DOHH2 (cell line): ENCODE measurements at regions not wholly inside any gene's neighbourhood (a gene's known extent, or its start where the extent isn't known, plus 50 kb on each side); places are given as distances from the start of the nearest gene placed in this dataset.

Experiments used
- H3F3A ChIP-seq: fragments of 200-600 bp; sonication (generic), shearing (Covaris generic); 2 replicates; pipeline ENCODE4 v1.6.0; 2016; ENCODE audit warnings: antibody characterized with exemption, mild to moderate bottlenecking; ENCODE audit not compliant: control insufficient read depth, insufficient read depth
- H3K27ac ChIP-seq: fragments of 200-600 bp; sonication (generic); 2 replicates; pipeline ENCODE4 v1.5.1; 2014; ENCODE audit warnings: low read depth, mild to moderate bottlenecking, low read length, moderate library complexity
- H3K27me3 ChIP-seq: fragments of 200-600 bp; sonication (generic); 2 replicates; pipeline ENCODE4 v1.6.1; 2014; ENCODE audit warnings: mild to moderate bottlenecking, low read length, mixed read lengths; ENCODE audit not compliant: control insufficient read depth
- H3K36me3 ChIP-seq: fragments of 200-600 bp; sonication (generic); 2 replicates; pipeline ENCODE4 v1.6.1; 2014; ENCODE audit warnings: mild to moderate bottlenecking, low read length, moderate library complexity, mixed read lengths; ENCODE audit not compliant: control insufficient read depth
- H3K4me1 ChIP-seq: fragments of 200-600 bp; sonication (generic); 2 replicates; pipeline ENCODE4 v1.6.1; 2014; ENCODE audit warnings: mild to moderate bottlenecking, low read length, mixed read lengths; ENCODE audit not compliant: control insufficient read depth
- H3K4me2 ChIP-seq: fragments of 200-600 bp; sonication (generic); 2 replicates; pipeline ENCODE4 v1.6.0; 2014; ENCODE audit warnings: mild to moderate bottlenecking, low read length, moderate library complexity
- H3K4me3 ChIP-seq: fragments of 200-600 bp; sonication (generic); 2 replicates; pipeline ENCODE4 v1.5.1; 2014; ENCODE audit warnings: mild to moderate bottlenecking, low read length, mixed read lengths
- H3K79me2 ChIP-seq: fragments of 200-600 bp; sonication (generic); 2 replicates; pipeline ENCODE4 v1.6.1; 2014; ENCODE audit warnings: mild to moderate bottlenecking, low read length, mixed read lengths; ENCODE audit not compliant: control insufficient read depth
- H3K9me2 ChIP-seq: fragments of 200-600 bp; sonication (generic); replicated peaks from 2 replicates; pipeline ENCODE4 v1.6.1; 2014; ENCODE audit warnings: mild to moderate bottlenecking, low read length, mixed read lengths; ENCODE audit not compliant: control insufficient read depth
- H3K9me3 ChIP-seq: fragments of 200-600 bp; sonication (generic); 2 replicates; pipeline ENCODE4 v1.6.1; 2014; ENCODE audit warnings: antibody characterized with exemption, low read length, mixed read lengths; ENCODE audit not compliant: control insufficient read depth, insufficient read depth
- H4K20me1 ChIP-seq: fragments of 200-600 bp; sonication (generic); 2 replicates; pipeline ENCODE4 v1.6.0; 2014; ENCODE audit warnings: low read depth, mild to moderate bottlenecking, antibody characterized with exemption, low read length, moderate library complexity; ENCODE audit not compliant: control insufficient read depth, insufficient read depth
- EZH2phosphoT487 ChIP-seq: fragments of 200-600 bp; sonication (generic); IDR thresholded peaks from 2 replicates; pipeline ENCODE4 v1.6.1; 2017; ENCODE audit warnings: borderline replicate concordance, mild to moderate bottlenecking, antibody characterized with exemption, low read length, moderate library complexity, mixed read lengths
- TF ChIP-seq, protein P1 (sequence below): fragments of 200-600 bp; sonication (generic); IDR thresholded peaks from one replicate; pipeline ENCODE4 v1.5.1; 2014; ENCODE audit warnings: antibody characterized with exemption, mild to moderate bottlenecking, low read depth, low read length; ENCODE audit not compliant: poor library complexity, severe bottlenecking

DNA sequence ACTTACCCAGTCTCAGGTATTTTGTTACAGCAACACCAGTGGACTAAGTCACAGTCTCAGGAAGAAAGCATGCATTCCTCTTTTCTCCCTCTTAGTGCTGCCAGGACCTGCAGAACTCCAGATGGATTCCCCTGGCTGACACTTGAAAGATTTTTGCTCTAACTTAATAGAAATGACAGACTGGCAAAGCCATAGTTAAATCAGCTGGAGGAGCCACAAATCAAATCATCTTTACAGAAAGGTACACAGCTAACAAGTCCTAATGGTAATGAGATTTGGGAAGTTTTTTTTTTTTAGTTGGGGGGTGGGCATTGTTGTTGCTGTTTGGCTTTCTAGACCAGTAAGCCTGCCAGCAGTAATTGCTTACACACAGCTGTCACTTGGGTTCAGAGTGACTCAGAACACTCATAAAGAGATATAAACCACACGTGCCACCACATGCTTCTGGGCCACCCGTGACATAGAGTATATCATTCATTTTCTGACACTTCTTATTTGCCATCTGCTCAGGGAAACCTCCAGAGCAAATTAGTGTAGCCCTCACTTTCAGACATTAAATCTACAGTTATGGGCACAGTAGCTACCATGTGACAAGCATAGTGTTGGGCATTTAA is 72.4 kb downstream of the FH start:
- no peaks in the 10 kb centered on the region for H3K9me3 ChIP-seq
- H4K20me1 ChIP-seq, result no peaks in the 10 kb centered on the region
- TF ChIP-seq EZH2phosphoT487, result no peak
- TF ChIP-seq, protein P1, sequence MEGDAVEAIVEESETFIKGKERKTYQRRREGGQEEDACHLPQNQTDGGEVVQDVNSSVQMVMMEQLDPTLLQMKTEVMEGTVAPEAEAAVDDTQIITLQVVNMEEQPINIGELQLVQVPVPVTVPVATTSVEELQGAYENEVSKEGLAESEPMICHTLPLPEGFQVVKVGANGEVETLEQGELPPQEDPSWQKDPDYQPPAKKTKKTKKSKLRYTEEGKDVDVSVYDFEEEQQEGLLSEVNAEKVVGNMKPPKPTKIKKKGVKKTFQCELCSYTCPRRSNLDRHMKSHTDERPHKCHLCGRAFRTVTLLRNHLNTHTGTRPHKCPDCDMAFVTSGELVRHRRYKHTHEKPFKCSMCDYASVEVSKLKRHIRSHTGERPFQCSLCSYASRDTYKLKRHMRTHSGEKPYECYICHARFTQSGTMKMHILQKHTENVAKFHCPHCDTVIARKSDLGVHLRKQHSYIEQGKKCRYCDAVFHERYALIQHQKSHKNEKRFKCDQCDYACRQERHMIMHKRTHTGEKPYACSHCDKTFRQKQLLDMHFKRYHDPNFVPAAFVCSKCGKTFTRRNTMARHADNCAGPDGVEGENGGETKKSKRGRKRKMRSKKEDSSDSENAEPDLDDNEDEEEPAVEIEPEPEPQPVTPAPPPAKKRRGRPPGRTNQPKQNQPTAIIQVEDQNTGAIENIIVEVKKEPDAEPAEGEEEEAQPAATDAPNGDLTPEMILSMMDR, result no peak
- no peak overlapping the region for H3K4me3 ChIP-seq
- no peaks in the 10 kb centered on the region for H3K9me2 ChIP-seq
- no peak overlapping the region for H3K4me2 ChIP-seq
- H3K27ac ChIP-seq, result no peak overlapping the region
- H3K79me2 ChIP-seq, result no peaks in the 10 kb centered on the region
- H3K27me3 ChIP-seq, result no peaks in the 10 kb centered on the region
- H3K4me1 ChIP-seq, result no peaks in the 10 kb centered on the region
- no peaks in the 10 kb centered on the region for H3K36me3 ChIP-seq
- H3F3A ChIP-seq, result no peaks in the 10 kb centered on the region

DNA sequence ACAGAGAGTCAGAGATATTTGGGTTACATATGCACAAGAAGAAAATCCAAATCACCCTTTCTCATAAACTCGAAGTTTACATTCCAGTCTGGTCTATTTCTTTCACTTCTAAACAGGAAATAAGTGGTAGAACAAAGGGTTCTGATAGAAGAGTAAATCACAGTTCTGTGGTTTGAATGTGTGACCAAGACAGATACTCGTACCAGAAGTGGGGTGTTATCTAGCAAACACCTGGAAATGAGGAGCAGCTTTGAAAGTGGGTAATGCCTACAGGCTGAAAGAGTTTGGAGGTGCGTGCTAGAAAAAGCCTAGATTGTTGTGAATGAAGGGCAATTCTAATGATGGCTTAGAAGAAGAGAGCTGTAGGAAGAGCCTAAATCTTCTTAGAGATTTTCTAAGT is 74.7 kb downstream of the FH start:
- Histone ChIP-seq H3K4me1 (no peaks in the 10 kb centered on the region), H3K4me3 (no peak overlapping the region)
- TF ChIP-seq EZH2phosphoT487, result no peak

DNA sequence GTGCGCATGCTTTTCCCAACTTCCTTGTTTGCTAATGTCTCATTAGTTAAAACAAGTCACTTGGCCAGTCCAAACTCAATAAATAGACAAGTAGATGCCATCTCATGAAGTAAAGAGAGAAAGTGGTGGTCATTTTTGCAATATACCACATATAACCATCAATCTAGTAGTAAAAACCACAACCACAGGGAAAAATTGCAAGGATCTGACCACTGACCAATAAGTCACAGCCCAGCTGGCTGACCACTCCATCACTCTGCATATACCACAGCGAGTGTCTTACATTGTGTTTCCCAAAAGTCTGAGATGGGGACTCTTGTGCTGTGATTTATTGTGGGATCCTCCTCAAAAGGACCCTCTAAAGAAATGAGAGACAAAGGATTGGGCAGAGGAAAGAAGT is 76.0 kb downstream of the FH start:
- H3K27ac ChIP-seq, result no peak overlapping the region
- H4K20me1 ChIP-seq, result no peaks in the 10 kb centered on the region
- no peaks in the 10 kb centered on the region for H3F3A ChIP-seq
- no peaks in the 10 kb centered on the region for H3K36me3 ChIP-seq
- H3K4me2 ChIP-seq, result no peak overlapping the region
- H3K4me3 ChIP-seq, result no peak overlapping the region
- H3K9me2 ChIP-seq, result no peaks in the 10 kb centered on the region
- H3K79me2 ChIP-seq, result no peaks in the 10 kb centered on the region
- no peak for TF ChIP-seq EZH2phosphoT487
- TF ChIP-seq, protein P1, result no peak
- H3K9me3 ChIP-seq, result no peaks in the 10 kb centered on the region
- H3K4me1 ChIP-seq, result no peaks in the 10 kb centered on the region
- H3K27me3 ChIP-seq, result no peaks in the 10 kb centered on the region

More for the DNA sequence above, 74.7 kb downstream of the FH start:
- Histone ChIP-seq H3K27me3 (no peaks in the 10 kb centered on the region), H3K9me3 (no peaks in the 10 kb centered on the region), H3K36me3 (no peaks in the 10 kb centered on the region), H3K9me2 (no peaks in the 10 kb centered on the region), H3K27ac (no peak overlapping the region), H3F3A (no peaks in the 10 kb centered on the region), H3K4me2 (no peak overlapping the region), H3K79me2 (no peaks in the 10 kb centered on the region), H4K20me1 (no peaks in the 10 kb centered on the region)

DNA sequence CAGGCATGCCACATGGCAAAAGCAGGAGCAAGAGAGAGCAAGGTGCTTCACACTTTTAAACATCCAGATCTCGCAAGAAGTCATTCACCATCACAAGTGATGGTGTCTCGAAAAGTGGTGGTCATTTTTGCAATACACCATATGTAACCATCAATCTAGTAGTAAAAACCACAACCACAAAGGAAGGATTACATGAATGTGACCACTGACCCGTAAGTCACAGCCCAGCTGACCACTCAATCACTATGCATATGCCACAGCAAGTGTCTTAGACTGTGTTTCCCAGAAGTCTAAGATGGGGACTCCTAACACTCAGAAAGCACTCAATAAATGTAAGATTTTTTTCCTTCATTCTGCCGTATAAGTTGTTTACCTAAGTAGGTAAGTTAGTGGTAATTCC is 76.9 kb downstream of the FH start:
- no peaks in the 10 kb centered on the region for H3K9me2 ChIP-seq
- H3K27me3 ChIP-seq, result no peaks in the 10 kb centered on the region
- no peaks in the 10 kb centered on the region for H3K4me1 ChIP-seq
- H3K4me3 ChIP-seq, result no peak overlapping the region
- H3K36me3 ChIP-seq, result no peaks in the 10 kb centered on the region
- H3K27ac ChIP-seq, result no peak overlapping the region
- H3K79me2 ChIP-seq, result no peaks in the 10 kb centered on the region
- no peaks in the 10 kb centered on the region for H3K9me3 ChIP-seq
- no peaks in the 10 kb centered on the region for H4K20me1 ChIP-seq
- no peak for TF ChIP-seq EZH2phosphoT487
- TF ChIP-seq, protein P1, result no peak
- H3F3A ChIP-seq, result no peaks in the 10 kb centered on the region
- H3K4me2 ChIP-seq, result no peak overlapping the region
